ENCODE measurements at regions not wholly inside any gene's neighbourhood (a gene's known extent, or its start where the extent isn't known, plus 50 kb on each side); places are given as distances from the start of the nearest gene placed in this dataset.

DNA sequence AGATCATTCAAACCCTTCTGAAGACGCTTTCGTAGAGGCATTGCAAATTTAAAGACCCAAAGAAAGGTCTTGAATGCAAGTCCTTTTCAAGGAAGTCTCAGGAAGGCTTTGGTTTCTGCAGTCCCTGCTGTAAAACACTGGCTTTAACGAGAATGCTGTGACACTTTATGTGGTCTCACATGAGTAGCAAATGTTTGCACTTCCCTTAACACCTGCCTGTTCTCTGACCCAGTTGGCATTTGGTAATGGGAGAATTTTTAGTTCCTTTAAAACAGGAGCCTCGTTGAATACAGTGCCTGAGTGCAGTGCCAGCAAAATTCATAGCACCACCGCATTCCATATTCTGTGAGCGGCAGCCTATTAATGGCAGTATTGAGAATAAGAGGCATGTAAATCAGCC lies 330.5 kb upstream of the PRKX start:
- Mint-ChIP-seq H3K27ac (ENCODE audit: unreplicated experiment) (no peak overlapping the region), H3K4me3 (ENCODE audit: unreplicated experiment) (no peak overlapping the region), H3K36me3 (ENCODE audit: insufficient read depth, unreplicated experiment) (no peaks in the 10 kb centered on the region), H3K9me3 (ENCODE audit: unreplicated experiment) (peaks cover 5% of the 10 kb centered on the region), H3K4me1 (ENCODE audit: low read depth, unreplicated experiment) (no peaks in the 10 kb centered on the region), H3K27me3 (ENCODE audit: insufficient read depth, unreplicated experiment) (no peaks in the 10 kb centered on the region)
- BruUV-seq (replicated peaks) = no TSS peak
- no peaks in the 10 kb centered on the region for H3K36me3 ChIP-seq (ENCODE audit: control insufficient read depth, insufficient read depth, low read length)
- ChIA-PET CTCF (no interaction called here), POLR2A (no interaction called here)
- intact Hi-C loops (cut with micrococcal nuclease; ENCODE audit: unreplicated experiment) = no loop called here
- no peaks in the 10 kb centered on the region for H3K9me3 ChIP-seq
- no peaks in the 10 kb centered on the region for H3K27me3 ChIP-seq (replicated peaks; ENCODE audit: control insufficient read depth, insufficient read depth, low read length)
- TF ChIP-seq, protein P1, sequence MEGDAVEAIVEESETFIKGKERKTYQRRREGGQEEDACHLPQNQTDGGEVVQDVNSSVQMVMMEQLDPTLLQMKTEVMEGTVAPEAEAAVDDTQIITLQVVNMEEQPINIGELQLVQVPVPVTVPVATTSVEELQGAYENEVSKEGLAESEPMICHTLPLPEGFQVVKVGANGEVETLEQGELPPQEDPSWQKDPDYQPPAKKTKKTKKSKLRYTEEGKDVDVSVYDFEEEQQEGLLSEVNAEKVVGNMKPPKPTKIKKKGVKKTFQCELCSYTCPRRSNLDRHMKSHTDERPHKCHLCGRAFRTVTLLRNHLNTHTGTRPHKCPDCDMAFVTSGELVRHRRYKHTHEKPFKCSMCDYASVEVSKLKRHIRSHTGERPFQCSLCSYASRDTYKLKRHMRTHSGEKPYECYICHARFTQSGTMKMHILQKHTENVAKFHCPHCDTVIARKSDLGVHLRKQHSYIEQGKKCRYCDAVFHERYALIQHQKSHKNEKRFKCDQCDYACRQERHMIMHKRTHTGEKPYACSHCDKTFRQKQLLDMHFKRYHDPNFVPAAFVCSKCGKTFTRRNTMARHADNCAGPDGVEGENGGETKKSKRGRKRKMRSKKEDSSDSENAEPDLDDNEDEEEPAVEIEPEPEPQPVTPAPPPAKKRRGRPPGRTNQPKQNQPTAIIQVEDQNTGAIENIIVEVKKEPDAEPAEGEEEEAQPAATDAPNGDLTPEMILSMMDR (IDR thresholded peaks at IDR 0.05; ENCODE audit: insufficient read depth in 1 of 2, low read depth in 1 of 2, low read length in 1 of 2, severe bottlenecking in 1 of 2, unreplicated experiment in 1 of 2) = no peak
- DNase-seq = no peak
- no peaks in the 10 kb centered on the region for H3K4me1 ChIP-seq
- H3K4me3 ChIP-seq (ENCODE audit: low read depth, low read length) = no peak overlapping the region

DNA sequence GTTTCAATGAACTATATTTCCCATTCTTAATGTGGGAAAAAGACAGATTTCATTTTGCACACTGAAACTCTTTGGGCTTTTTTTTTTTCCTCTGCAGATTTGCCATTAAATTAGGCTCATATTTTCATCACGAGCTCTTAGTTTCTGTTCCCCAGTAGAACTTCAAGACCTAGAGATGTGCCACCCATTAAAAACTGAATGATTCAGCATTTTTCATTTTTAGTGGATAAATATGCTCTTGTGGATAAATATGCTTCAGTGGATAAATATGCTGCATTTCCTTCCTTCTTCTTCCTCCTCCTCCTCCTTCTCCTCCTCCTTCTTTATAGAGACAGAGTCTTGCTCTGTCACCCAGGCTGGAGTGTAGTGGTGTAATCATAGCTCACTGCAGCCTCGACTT lies 322.4 kb upstream of the PRKX start:
- ChIA-PET POLR2A (no interaction called here), CTCF (no interaction called here)
- no peak for DNase-seq
- no TSS peak for BruUV-seq (replicated peaks)
- Mint-ChIP-seq H3K4me1 (ENCODE audit: low read depth, unreplicated experiment) (no peaks in the 10 kb centered on the region), H3K27me3 (ENCODE audit: insufficient read depth, unreplicated experiment) (no peaks in the 10 kb centered on the region), H3K36me3 (ENCODE audit: insufficient read depth, unreplicated experiment) (no peaks in the 10 kb centered on the region), H3K9me3 (ENCODE audit: unreplicated experiment) (peaks cover 26% of the 10 kb centered on the region), H3K27ac (ENCODE audit: unreplicated experiment) (no peak overlapping the region), H3K4me3 (ENCODE audit: unreplicated experiment) (no peak overlapping the region)
- H3K27me3 ChIP-seq (replicated peaks; ENCODE audit: control insufficient read depth, insufficient read depth, low read length) = no peaks in the 10 kb centered on the region
- intact Hi-C loops (cut with micrococcal nuclease; ENCODE audit: unreplicated experiment) = no loop called here
- no peak overlapping the region for H3K4me3 ChIP-seq (ENCODE audit: low read depth, low read length)
- H3K9me3 ChIP-seq = no peaks in the 10 kb centered on the region
- TF ChIP-seq, protein P1 (IDR thresholded peaks at IDR 0.05; ENCODE audit: insufficient read depth in 1 of 2, low read depth in 1 of 2, low read length in 1 of 2, severe bottlenecking in 1 of 2, unreplicated experiment in 1 of 2) = no peak
- H3K36me3 ChIP-seq (ENCODE audit: control insufficient read depth, insufficient read depth, low read length) = no peaks in the 10 kb centered on the region
- no peaks in the 10 kb centered on the region for H3K4me1 ChIP-seq

DNA sequence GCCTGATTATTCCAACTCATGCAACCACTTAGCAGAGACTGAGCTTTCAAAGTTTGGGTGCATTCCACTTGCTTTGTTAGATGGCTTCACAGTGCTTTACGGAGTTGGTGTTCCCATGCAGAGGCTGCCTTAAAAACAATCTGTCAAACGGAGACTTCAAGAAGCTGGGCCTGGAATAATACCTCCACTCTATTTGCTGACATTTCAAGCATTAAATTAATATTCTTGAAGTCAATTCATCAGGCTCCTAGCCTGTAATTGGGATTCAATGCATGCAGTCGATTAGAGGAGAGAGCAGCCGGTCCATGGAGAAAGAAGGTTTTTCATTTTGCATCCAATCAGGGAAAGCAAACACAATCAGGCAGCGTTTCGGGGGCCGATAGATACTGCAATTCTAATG lies 314.7 kb upstream of the PRKX start:
- CTCF ChIA-PET = no interaction called here
- TF ChIP-seq, protein P1 (IDR thresholded peaks at IDR 0.05; ENCODE audit: insufficient read depth in 1 of 2, low read depth in 1 of 2, low read length in 1 of 2, severe bottlenecking in 1 of 2, unreplicated experiment in 1 of 2) = no peak
- no TSS peak for BruUV-seq (replicated peaks)

More for the DNA sequence above, 314.7 kb upstream of the PRKX start:
- Histone ChIP-seq H3K4me3 (ENCODE audit: low read depth, low read length) (no peak overlapping the region), H3K36me3 (ENCODE audit: control insufficient read depth, insufficient read depth, low read length) (no peaks in the 10 kb centered on the region), H3K4me1 (no peaks in the 10 kb centered on the region), H3K27me3 (replicated peaks; ENCODE audit: control insufficient read depth, insufficient read depth, low read length) (no peaks in the 10 kb centered on the region), H3K9me3 (no peaks in the 10 kb centered on the region)
- Mint-ChIP-seq H3K4me1 (ENCODE audit: low read depth, unreplicated experiment) (no peaks in the 10 kb centered on the region), H3K4me3 (ENCODE audit: unreplicated experiment) (no peak overlapping the region), H3K9me3 (ENCODE audit: unreplicated experiment) (peaks cover 14% of the 10 kb centered on the region), H3K27me3 (ENCODE audit: insufficient read depth, unreplicated experiment) (no peaks in the 10 kb centered on the region), H3K36me3 (ENCODE audit: insufficient read depth, unreplicated experiment) (no peaks in the 10 kb centered on the region), H3K27ac (ENCODE audit: unreplicated experiment) (no peak overlapping the region)
- POLR2A ChIA-PET = no interaction called here
- intact Hi-C loops (cut with micrococcal nuclease; ENCODE audit: unreplicated experiment) = no loop called here
- no peak for DNase-seq
